Lower lobe of right lung (tissue), 2 donors: ENCODE measurements at regions not wholly inside any gene's neighbourhood (a gene's known extent, or its start where the extent isn't known, plus 50 kb on each side); places are given as distances from the start of the nearest gene placed in this dataset.

Source experiments
- ATAC-seq, 2 donors: fragments of 200-7000 bp; cut with Tn5 transposase; one replicate each; pipeline ENCODE4 v1.9.1; 2020 to 2022; ENCODE audit warnings: mild to moderate bottlenecking in 2 of 2, moderate library complexity in 2 of 2
- DNase-seq: peaks from one replicate; pipeline ENCODE4 v3.0.0-alpha.2; 2020
- H3K27ac ChIP-seq: fragments of 200-600 bp; one replicate; pipeline ENCODE4 v1.8.0; 2022
- H3K27me3 ChIP-seq: fragments of 200-600 bp; one replicate; pipeline ENCODE4 v1.8.0; 2022; ENCODE audit warnings: low read depth
- H3K36me3 ChIP-seq: fragments of 200-600 bp; one replicate; pipeline ENCODE4 v1.8.0; 2022; ENCODE audit warnings: mild to moderate bottlenecking
- H3K4me1 ChIP-seq: fragments of 200-600 bp; one replicate; pipeline ENCODE4 v1.8.0; 2022
- H3K4me3 ChIP-seq: fragments of 200-600 bp; one replicate; pipeline ENCODE4 v1.8.0; 2022; ENCODE audit warnings: mild to moderate bottlenecking
- H3K9me3 ChIP-seq: fragments of 200-600 bp; one replicate; pipeline ENCODE4 v1.8.0; 2022
- intact Hi-C: fragments of 100-400 bp; cut with DNase I; formaldehyde crosslinking; loops from one replicate; pipeline ENCODE4 v1.11.0; 2022
- TF ChIP-seq, protein P1 (sequence below): fragments of 200-600 bp; IDR thresholded peaks from one replicate; pipeline ENCODE4 v1.8.0; 2022; ENCODE audit warnings: antibody characterized with exemption, mild to moderate bottlenecking
- donor health status: DM: no; HTN: yes; CAD: no; lungs with severe emphysema.

DNA sequence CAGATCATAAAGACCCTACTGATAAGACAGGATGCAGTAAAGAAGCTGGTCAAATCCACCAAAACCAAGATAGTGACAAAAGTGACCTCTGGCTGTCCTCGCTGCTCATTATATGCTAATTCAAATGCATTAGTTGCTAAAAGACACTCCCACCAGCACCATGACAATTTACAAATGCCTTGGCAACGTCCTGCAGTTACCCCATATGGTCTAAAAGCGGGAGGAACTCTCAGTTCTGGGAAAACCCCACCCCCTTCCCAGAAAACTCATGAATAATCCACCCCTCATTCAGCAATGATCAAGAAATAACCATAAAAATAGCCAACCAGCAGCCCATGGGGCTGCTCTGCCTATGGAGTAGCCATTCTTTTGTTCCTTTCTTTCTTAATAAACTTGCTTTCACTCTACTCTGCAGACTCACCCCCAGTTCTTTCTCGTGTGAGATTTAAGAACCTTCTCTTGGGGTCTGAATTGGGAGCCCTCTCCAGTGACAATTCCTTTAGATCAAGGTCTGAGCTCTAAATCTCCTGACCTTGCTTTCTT, 217.1 kb upstream of the STS start:
- no peak overlapping the region for H3K27ac ChIP-seq
- no peaks in the 10 kb centered on the region for H3K36me3 ChIP-seq
- H3K9me3 ChIP-seq, result no peaks in the 10 kb centered on the region
- no peak overlapping the region for H3K4me3 ChIP-seq
- intact Hi-C loops, result no loop called here
- DNase-seq (no peak), ATAC-seq (no peak)
- TF ChIP-seq, protein P1, sequence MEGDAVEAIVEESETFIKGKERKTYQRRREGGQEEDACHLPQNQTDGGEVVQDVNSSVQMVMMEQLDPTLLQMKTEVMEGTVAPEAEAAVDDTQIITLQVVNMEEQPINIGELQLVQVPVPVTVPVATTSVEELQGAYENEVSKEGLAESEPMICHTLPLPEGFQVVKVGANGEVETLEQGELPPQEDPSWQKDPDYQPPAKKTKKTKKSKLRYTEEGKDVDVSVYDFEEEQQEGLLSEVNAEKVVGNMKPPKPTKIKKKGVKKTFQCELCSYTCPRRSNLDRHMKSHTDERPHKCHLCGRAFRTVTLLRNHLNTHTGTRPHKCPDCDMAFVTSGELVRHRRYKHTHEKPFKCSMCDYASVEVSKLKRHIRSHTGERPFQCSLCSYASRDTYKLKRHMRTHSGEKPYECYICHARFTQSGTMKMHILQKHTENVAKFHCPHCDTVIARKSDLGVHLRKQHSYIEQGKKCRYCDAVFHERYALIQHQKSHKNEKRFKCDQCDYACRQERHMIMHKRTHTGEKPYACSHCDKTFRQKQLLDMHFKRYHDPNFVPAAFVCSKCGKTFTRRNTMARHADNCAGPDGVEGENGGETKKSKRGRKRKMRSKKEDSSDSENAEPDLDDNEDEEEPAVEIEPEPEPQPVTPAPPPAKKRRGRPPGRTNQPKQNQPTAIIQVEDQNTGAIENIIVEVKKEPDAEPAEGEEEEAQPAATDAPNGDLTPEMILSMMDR, result no peak
- H3K4me1 ChIP-seq, result no peaks in the 10 kb centered on the region
- H3K27me3 ChIP-seq, result no peaks in the 10 kb centered on the region

DNA sequence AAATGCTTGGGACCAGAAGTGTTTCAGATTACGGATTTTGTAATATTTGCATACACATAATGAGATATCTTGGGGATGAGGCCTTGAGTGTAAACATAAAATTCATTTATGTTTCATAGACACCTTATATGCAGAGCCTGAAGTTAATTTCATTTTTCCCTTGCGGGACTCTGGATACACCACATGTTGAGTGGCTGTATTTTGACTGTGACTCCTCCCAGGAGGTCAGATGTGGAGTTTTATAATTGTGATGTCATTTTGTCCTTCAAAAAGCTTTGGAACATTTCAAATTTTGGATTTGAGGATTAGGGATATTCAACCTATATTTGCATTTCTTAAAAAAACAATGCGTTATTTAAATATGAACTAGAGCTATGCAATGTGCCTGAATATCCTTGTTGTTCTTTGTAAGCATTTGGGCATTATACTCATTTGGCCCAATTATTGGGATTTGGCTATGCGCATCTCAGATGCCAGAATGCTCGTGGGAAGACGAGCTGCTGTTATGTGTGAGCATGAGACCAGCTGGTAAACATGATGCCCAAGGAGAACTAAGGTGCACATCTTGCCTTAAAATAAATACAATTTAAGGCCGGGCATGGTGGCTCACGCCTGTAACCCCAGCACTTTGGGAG, 223.0 kb upstream of the STS start:
- Histone ChIP-seq H3K9me3 (no peaks in the 10 kb centered on the region), H3K36me3 (no peaks in the 10 kb centered on the region), H3K4me1 (no peaks in the 10 kb centered on the region), H3K27ac (no peak overlapping the region), H3K27me3 (no peaks in the 10 kb centered on the region), H3K4me3 (no peak overlapping the region)
- intact Hi-C loops, result no loop called here
- no peak for ATAC-seq
- TF ChIP-seq, protein P1, result no peak
- no peak for DNase-seq

DNA sequence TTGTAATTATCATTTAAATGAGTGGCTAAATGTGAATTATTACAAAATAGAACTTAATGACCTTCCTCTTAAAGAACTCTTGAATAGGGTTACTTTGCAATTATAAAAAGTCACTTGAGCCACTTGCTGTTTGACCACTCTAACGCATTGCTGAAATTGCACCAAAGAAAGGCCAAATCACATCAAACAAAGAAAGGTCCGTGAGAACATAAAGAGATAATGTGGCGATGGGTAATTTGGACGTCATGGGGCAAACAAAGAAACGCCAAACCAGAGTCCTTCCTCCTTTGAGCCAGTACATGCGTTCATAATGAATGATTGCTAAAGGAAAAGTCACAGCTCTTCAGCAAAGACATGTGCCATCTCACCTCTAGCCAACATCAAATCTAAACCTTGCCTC, 229.8 kb upstream of the STS start:
- ATAC-seq (no peak), DNase-seq (no peak)
- Histone ChIP-seq H3K27ac (no peak overlapping the region), H3K4me3 (no peak overlapping the region), H3K4me1 (no peaks in the 10 kb centered on the region), H3K36me3 (no peaks in the 10 kb centered on the region), H3K27me3 (no peaks in the 10 kb centered on the region), H3K9me3 (no peaks in the 10 kb centered on the region)
- intact Hi-C loops, result no loop called here
- TF ChIP-seq, protein P1, result no peak

DNA sequence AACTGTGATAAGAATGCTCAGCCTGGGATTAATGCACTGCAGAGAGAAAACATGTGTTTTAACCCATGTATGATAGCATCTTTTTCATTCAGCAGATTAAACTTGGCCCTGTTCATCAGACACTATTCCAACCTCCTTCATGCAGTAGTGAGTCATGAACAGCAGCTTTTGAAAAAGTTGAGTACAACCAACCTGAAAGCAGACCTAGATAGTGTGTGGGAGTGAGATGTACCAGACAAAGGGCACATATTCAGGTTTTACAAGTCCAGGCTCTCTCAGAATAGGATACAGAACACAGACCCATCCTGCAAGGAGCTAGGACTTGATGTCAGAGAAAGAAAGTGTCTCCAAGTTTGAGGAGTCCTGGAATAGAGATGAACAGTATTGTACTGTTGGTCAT, 237.3 kb upstream of the STS start:
- Histone ChIP-seq H3K27ac (no peak overlapping the region), H3K9me3 (no peaks in the 10 kb centered on the region), H3K4me3 (no peak overlapping the region), H3K27me3 (no peaks in the 10 kb centered on the region), H3K4me1 (no peaks in the 10 kb centered on the region), H3K36me3 (no peaks in the 10 kb centered on the region)
- DNase-seq (no peak), ATAC-seq (no peak)
- intact Hi-C loops, result no loop called here
- TF ChIP-seq, protein P1, result no peak

DNA sequence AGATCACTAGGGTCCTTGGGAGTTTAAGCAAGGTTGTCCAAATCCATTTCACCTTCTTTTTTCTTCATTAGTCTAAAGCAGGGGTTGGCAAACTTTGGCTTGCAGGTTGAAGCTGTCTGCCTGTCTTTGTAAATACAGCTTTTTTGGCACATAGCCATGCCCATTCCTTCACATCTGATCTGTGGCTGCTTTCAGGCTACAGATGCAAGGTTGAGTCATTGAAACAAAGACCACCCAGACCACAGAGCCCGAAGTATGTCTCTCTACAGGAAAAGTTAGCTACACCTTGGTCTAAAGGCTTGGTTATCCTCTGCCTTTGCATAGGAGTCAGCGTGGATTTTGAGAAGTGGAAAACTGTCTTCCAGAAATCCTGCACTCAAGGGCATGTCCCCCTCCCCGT, 238.1 kb upstream of the STS start:
- TF ChIP-seq, protein P1, result no peak

More for the DNA sequence above, 238.1 kb upstream of the STS start:
- Histone ChIP-seq H3K4me1 (no peaks in the 10 kb centered on the region), H3K27ac (no peak overlapping the region), H3K4me3 (no peak overlapping the region), H3K9me3 (no peaks in the 10 kb centered on the region), H3K36me3 (no peaks in the 10 kb centered on the region), H3K27me3 (no peaks in the 10 kb centered on the region)
- no peak for ATAC-seq
- intact Hi-C loops, result no loop called here
- no peak for DNase-seq
